ENCODE measurements at regions not wholly inside any gene's neighbourhood (a gene's known extent, or its start where the extent isn't known, plus 50 kb on each side); places are given as distances from the start of the nearest gene placed in this dataset.

DNA sequence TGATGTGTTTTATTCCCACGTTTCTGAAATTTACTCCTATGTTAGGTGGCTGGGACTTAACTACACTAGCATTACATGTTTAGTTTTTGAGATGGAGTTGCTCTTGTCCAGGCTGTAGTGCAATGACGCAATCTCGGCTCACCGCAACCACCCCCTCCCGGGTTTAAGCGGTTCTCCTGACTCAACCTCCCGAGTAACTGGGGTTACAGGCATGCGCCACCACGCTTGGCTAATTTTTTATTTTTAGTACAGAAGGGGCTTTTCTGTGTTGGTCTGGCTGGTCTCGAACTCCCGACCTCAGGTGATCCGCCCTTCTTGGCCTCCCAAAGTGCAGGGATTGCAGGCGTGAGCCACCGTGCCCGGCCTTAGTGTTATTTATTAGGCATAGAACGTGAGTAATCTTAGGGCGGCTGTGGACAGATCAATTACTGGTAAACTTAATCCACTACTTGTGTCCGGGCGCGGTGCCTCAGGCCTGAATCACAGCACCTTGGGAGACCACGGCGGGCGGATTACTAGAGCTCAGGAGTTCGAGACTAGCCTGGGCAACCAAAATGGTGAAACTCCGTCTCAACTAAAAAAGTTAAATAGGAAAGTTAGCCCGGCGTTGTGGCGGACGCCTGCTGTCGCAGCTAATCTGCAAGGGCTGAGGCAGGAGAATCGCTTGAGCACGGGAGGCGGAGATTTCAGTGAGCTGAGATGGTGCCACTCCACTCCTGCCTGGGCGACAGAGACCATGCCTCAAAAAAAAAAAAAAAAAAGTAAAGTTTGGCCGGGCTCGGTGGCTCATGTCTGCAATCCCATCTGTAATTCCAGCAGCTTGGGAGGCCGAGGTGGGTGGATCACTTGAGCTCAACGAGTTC lies 123.7 kb upstream of the BTN3A2 start:
- H3K79me2 ChIP-seq (ENCODE audit: insufficient read depth, low read depth, low read length) = no peaks in the 10 kb centered on the region
- H3K4me2 ChIP-seq (ENCODE audit: low read length) = peak overlapping the region; percentile 25; the same call in 1 of the 2 replicates
- DNase-seq (ENCODE audit: low spot score) = no peak
- peak overlapping the region; percentile 76; the same call in 1 of the 2 replicates for H2AFZ ChIP-seq (ENCODE audit: low read length)
- ChIA-PET CTCF (ENCODE audit: unreplicated experiment) (no interaction called here), POLR2A (interaction anchor here (1.0 kb wide), 1 partner anchor 17 kb away, joined by 4 read pairs; no protein-coding TSS in a partner anchor)
- no peak overlapping the region for H3K4me3 ChIP-seq (ENCODE audit: low read depth, low read length, poor library complexity, severe bottlenecking)
- no peaks in the 10 kb centered on the region for H3K9me2 ChIP-seq (ENCODE audit: insufficient read depth, low read length)
- intact Hi-C loops (cut with micrococcal nuclease; ENCODE audit: unreplicated experiment) = no loop called here
- peaks cover 5% of the 10 kb centered on the region for H3K4me1 ChIP-seq (ENCODE audit: insufficient read depth, low read length, poor library complexity, severe bottlenecking)
- TF ChIP-seq EZH2phosphoT487 (IDR thresholded peaks at IDR 0.05; ENCODE audit: borderline replicate concordance, low read depth, low read length) (no peak), CTCF (conservative IDR thresholded peaks at IDR 0.05; ENCODE audit: low read length) (no peak)
- H3K36me3 ChIP-seq (ENCODE audit: insufficient read depth, low read length) = no peaks in the 10 kb centered on the region
- H3K27ac ChIP-seq (ENCODE audit: low read depth, low read length, poor library complexity, severe bottlenecking) = no peak overlapping the region
- no peaks in the 10 kb centered on the region for H4K20me1 ChIP-seq (ENCODE audit: insufficient read depth, low read length)
- no TSS peak for BruUV-seq (replicated peaks)
- H3K9me3 ChIP-seq (ENCODE audit: low read length) = no peaks in the 10 kb centered on the region

- Histone ChIP-seq H3K36me3 (ENCODE audit: insufficient read depth, low read length) (no peaks in the 10 kb centered on the region), H2AFZ (ENCODE audit: low read length) (no peak overlapping the region; the same call in 1 of the 2 replicates), H3K4me1 (ENCODE audit: insufficient read depth, low read length, poor library complexity, severe bottlenecking) (peaks cover 5% of the 10 kb centered on the region), H3K27ac (ENCODE audit: low read depth, low read length, poor library complexity, severe bottlenecking) (no peak overlapping the region), H3K9me3 (ENCODE audit: low read length) (no peaks in the 10 kb centered on the region), H4K20me1 (ENCODE audit: insufficient read depth, low read length) (no peaks in the 10 kb centered on the region), H3K4me3 (ENCODE audit: low read depth, low read length, poor library complexity, severe bottlenecking) (no peak overlapping the region), H3K79me2 (ENCODE audit: insufficient read depth, low read depth, low read length) (no peaks in the 10 kb centered on the region), H3K4me2 (ENCODE audit: low read length) (no peak overlapping the region), H3K9me2 (ENCODE audit: insufficient read depth, low read length) (no peaks in the 10 kb centered on the region)
- no peak for DNase-seq (ENCODE audit: low spot score)
- TF ChIP-seq EZH2phosphoT487 (IDR thresholded peaks at IDR 0.05; ENCODE audit: borderline replicate concordance, low read depth, low read length) (no peak), CTCF (conservative IDR thresholded peaks at IDR 0.05; ENCODE audit: low read length) (no peak)
- ChIA-PET CTCF (ENCODE audit: unreplicated experiment) (no interaction called here), POLR2A (interaction anchor here (0.6 to 1.7 kb wide), 5 partner anchors 9 to 36 kb away, joined by 3 to 8 read pairs (median 8); a partner anchor contains a TSS)
- intact Hi-C loops (cut with micrococcal nuclease; ENCODE audit: unreplicated experiment) = loop anchor here (2.0 kb wide), 1 partner anchor 18 kb away; no protein-coding TSS in a partner anchor
- no TSS peak for BruUV-seq (replicated peaks)
Measured at GRCh38 chr6:26243132-26243531, 121.9 kb upstream of the BTN3A2 start.

DNA sequence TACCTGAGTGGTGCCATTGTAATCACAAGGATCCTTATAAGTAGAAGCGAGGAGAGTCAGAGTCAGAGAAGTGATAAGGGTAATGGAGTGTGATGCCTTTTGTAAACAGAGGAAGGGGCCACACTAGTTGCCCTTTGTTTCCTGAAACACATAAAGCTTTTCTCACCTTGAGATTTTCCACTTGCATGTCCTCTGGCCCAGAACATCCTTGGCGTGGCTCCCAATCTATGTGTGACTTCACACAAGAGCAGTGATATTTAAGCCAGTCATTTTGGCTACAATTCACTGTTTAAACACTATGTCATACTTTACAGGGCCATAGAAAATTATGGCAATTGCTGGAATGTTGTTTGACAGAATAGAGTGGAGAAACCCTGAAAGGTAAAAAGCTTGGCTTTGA lies 121.2 kb upstream of the BTN3A2 start:
- BruUV-seq (replicated peaks) = no TSS peak

More for the DNA sequence above, 121.2 kb upstream of the BTN3A2 start:
- no peaks in the 10 kb centered on the region for H3K79me2 ChIP-seq (ENCODE audit: insufficient read depth, low read depth, low read length)
- H4K20me1 ChIP-seq (ENCODE audit: insufficient read depth, low read length) = no peaks in the 10 kb centered on the region
- no peaks in the 10 kb centered on the region for H3K36me3 ChIP-seq (ENCODE audit: insufficient read depth, low read length)
- H3K9me3 ChIP-seq (ENCODE audit: low read length) = no peaks in the 10 kb centered on the region
- CTCF ChIA-PET (ENCODE audit: unreplicated experiment) = no interaction called here
- no peak for TF ChIP-seq CTCF (conservative IDR thresholded peaks at IDR 0.05; ENCODE audit: low read length)
- no peak for DNase-seq (ENCODE audit: low spot score)
- no peak overlapping the region; the same call in 1 of the 2 replicates for H2AFZ ChIP-seq (ENCODE audit: low read length)
- no peak overlapping the region for H3K4me3 ChIP-seq (ENCODE audit: low read depth, low read length, poor library complexity, severe bottlenecking)
- POLR2A ChIA-PET = interaction anchor here (0.6 to 1.7 kb wide), 7 partner anchors 10 to 37 kb away, joined by 3 to 8 read pairs (median 7); a partner anchor contains a TSS
- intact Hi-C loops (cut with micrococcal nuclease; ENCODE audit: unreplicated experiment) = loop anchor here (2.0 kb wide), 1 partner anchor 17 kb away; no protein-coding TSS in a partner anchor
- H3K4me2 ChIP-seq (ENCODE audit: low read length) = no peak overlapping the region
- H3K4me1 ChIP-seq (ENCODE audit: insufficient read depth, low read length, poor library complexity, severe bottlenecking) = peaks cover 5% of the 10 kb centered on the region
- H3K27ac ChIP-seq (ENCODE audit: low read depth, low read length, poor library complexity, severe bottlenecking) = no peak overlapping the region
- H3K9me2 ChIP-seq (ENCODE audit: insufficient read depth, low read length) = no peaks in the 10 kb centered on the region
